ENCODE measurements at regions not wholly inside any gene's neighbourhood (a gene's known extent, or its start where the extent isn't known, plus 50 kb on each side); places are given as distances from the start of the nearest gene placed in this dataset.

DNA sequence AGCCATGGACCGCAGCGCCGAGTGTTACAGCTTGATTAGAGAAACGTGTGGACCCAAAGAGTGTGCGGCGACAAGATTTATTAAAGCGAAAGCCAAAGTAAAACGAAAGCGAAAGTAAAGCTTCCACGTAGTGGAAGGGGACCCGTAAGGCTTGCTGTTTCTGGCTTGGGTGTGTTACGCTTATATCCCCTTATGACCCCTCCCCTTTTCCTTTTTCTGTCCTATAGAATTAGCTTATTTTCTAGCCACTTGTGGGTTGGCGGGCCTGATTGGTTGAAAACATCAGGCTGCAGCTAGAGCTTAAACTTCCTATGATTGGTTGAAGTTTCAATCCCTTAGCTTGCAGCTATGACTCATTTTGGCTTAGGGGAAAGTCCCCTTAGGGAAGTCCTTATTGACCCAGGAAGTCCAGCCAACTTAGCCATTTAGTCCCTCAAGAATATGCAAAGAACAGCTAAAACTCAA lies 969.7 kb downstream of the DCDC2C start:
- DNase-seq (ENCODE audit: extremely low read depth, low read depth) = no peak
- TF ChIP-seq, protein P1, sequence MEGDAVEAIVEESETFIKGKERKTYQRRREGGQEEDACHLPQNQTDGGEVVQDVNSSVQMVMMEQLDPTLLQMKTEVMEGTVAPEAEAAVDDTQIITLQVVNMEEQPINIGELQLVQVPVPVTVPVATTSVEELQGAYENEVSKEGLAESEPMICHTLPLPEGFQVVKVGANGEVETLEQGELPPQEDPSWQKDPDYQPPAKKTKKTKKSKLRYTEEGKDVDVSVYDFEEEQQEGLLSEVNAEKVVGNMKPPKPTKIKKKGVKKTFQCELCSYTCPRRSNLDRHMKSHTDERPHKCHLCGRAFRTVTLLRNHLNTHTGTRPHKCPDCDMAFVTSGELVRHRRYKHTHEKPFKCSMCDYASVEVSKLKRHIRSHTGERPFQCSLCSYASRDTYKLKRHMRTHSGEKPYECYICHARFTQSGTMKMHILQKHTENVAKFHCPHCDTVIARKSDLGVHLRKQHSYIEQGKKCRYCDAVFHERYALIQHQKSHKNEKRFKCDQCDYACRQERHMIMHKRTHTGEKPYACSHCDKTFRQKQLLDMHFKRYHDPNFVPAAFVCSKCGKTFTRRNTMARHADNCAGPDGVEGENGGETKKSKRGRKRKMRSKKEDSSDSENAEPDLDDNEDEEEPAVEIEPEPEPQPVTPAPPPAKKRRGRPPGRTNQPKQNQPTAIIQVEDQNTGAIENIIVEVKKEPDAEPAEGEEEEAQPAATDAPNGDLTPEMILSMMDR (IDR thresholded peaks at IDR 0.05; ENCODE audit: low read depth, low read length, missing control alignments) = no peak
- no peak overlapping the region for H3K4me3 ChIP-seq (replicated peaks; ENCODE audit: low read depth, low read length)

DNA sequence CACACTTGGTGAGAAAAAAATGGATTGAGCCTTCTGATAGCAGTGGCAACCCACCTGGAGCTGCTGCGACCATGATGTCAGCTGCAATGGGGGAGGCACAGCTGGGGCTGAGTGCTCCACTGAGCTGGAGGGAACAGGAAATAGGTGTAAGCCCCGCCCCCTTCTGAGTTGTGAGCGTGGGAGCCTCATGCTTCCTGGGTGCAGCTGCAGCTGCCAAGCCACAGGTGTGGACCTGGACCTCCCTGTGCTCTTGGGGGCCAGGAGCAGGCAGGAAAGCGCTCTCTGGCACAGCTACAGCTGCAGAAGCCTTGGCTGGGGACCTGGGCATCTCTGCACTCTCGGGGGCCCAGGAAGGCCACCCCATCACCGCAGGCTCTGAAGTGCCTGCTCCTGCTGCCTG lies 970.6 kb downstream of the DCDC2C start:
- no peak for DNase-seq (ENCODE audit: extremely low read depth, low read depth)
- H3K4me3 ChIP-seq (replicated peaks; ENCODE audit: low read depth, low read length) = no peak overlapping the region
- TF ChIP-seq, protein P1 (IDR thresholded peaks at IDR 0.05; ENCODE audit: low read depth, low read length, missing control alignments) = no peak

DNA sequence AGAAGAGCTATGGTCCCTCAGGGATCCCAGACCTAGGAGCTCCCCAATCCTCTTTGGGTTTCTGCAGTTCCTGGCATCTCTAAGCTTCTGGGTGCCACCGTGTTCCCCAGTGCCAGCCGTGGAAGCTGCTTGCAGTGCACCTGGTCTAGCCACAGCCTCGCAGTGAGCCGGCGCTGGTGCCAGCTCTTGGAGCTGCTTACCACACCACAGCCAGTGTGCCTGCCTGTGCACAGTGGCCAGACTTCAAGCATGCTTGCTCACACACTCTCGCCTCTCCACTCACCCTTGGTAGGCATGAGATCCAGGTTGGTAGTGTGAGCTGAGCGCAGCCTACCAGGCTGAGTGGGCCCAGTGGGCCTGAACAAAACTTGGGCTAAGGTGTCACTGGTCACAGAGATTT lies 971.9 kb downstream of the DCDC2C start:
- TF ChIP-seq, protein P1 (IDR thresholded peaks at IDR 0.05; ENCODE audit: low read depth, low read length, missing control alignments) = no peak
- H3K4me3 ChIP-seq (replicated peaks; ENCODE audit: low read depth, low read length) = no peak overlapping the region
- no peak for DNase-seq (ENCODE audit: extremely low read depth, low read depth)

DNA sequence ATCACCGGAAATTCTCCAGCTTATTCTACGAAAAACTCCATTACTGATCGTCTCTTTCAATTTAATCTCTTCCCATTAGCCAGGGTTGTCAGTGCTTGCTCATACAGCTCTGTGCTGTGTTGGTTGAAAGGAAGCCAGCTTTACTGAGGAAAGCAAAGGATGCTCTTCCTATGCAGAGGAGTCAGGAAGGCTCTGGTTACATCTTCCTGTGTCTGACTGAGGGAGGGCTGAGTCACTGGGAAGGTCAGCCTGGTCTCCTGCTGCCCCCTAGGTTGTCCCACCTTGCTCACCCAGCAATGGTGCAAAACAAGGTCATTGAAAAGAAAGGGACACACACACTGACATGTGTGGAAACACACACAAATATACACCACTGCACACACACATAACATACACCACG lies 975.6 kb downstream of the DCDC2C start:
- H3K4me3 ChIP-seq (replicated peaks; ENCODE audit: low read depth, low read length) = no peak overlapping the region
- DNase-seq (ENCODE audit: extremely low read depth, low read depth) = no peak
- TF ChIP-seq, protein P1 (IDR thresholded peaks at IDR 0.05; ENCODE audit: low read depth, low read length, missing control alignments) = no peak

DNA sequence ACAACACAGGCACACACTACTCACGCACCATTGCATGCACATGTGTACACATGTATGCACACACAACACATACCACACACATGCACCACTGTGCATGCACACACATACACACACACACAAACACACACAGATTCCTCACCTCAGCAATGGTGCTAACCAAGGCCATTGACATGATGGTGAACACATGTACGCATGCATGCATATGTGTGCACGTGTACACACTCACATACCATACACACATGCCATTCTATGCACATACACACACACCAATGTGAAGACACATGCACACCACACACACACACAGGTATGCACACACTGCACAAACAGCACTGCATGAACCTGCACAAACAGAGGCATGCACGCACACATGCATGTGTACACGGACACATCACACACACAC lies 976.0 kb downstream of the DCDC2C start:
- H3K4me3 ChIP-seq (replicated peaks; ENCODE audit: low read depth, low read length) = no peak overlapping the region
- DNase-seq (ENCODE audit: extremely low read depth, low read depth) = no peak
- TF ChIP-seq, protein P1 (IDR thresholded peaks at IDR 0.05; ENCODE audit: low read depth, low read length, missing control alignments) = no peak

DNA sequence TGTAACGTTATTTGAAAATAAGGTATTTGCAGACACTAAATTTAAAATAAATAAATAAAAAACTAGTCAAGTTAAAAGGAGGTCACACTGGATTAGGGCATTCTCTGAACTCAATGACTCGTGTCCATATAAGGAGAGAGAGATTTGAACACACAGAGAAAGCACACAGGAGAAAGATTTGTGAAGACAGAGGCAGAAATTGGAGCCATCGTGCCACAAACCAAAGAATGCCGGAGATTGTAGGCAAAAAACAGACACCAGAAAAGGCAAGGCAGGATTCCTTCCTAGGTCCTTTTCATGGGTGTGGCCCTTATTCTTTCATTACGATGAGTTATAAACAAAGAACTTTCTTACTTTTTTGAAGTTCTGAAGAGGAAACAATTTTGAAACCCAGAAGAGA lies 981.5 kb downstream of the DCDC2C start:
- no peak overlapping the region for H3K4me3 ChIP-seq (replicated peaks; ENCODE audit: low read depth, low read length)
- no peak for DNase-seq (ENCODE audit: extremely low read depth, low read depth)
- TF ChIP-seq, protein P1 (IDR thresholded peaks at IDR 0.05; ENCODE audit: low read depth, low read length, missing control alignments) = no peak

DNA sequence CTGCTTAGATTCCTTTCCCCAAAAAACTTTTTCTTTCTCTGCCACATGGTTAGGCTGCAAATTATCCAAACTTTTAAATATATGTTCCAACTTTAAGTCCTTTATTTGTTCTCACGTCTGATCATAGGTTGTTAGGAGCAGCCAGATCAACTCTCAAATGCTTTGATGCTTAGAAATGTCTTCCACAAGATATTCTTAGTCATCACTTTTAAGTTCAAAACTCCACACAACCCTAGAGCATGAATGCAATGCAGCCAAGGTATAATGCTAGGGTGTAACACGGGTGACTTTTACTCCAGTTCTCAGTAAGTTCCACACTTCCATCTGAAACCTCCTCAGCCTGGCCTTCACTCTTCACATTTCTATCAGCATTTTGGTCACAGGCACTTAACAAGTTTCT lies 987.5 kb downstream of the DCDC2C start:
- DNase-seq (ENCODE audit: extremely low read depth, low read depth) = no peak
- no peak overlapping the region for H3K4me3 ChIP-seq (replicated peaks; ENCODE audit: low read depth, low read length)
- TF ChIP-seq, protein P1 (IDR thresholded peaks at IDR 0.05; ENCODE audit: low read depth, low read length, missing control alignments) = no peak

Measured in HFF-Myc (cell line).